Ovary (tissue), 7 donors: ENCODE measurements at regions not wholly inside any gene's neighbourhood (a gene's known extent, or its start where the extent isn't known, plus 50 kb on each side); places are given as distances from the start of the nearest gene placed in this dataset.

Experiments
- DNase-seq, 5 donors: peaks; one replicate each; pipeline ENCODE4 v3.0.0-alpha.2; 2019 to 2020
- H3K27ac ChIP-seq, 2 donors: fragments of 200-600 bp; one replicate each; pipeline versions ENCODE4 v1.5.1 to v1.8.0; 2019 to 2022
- H3K27me3 ChIP-seq: fragments of 200-600 bp; one replicate; pipeline ENCODE4 v1.8.0; 2022
- H3K36me3 ChIP-seq: fragments of 200-600 bp; sonication (generic); one replicate; pipeline ENCODE4 v1.5.1; 2019
- H3K4me1 ChIP-seq: one replicate; pipeline ENCODE4 v1.8.1; 2013; ENCODE audit warnings: mild to moderate bottlenecking, moderate library complexity; ENCODE audit not compliant: insufficient read depth
- H3K4me3 ChIP-seq: fragments of 200-600 bp; sonication (generic); one replicate; pipeline ENCODE4 v1.5.1; 2017
- H3K9me3 ChIP-seq, 2 donors: fragments of 200-600 bp in 1 of 2; sonication (generic) in 1 of 2; one replicate each; pipeline versions ENCODE4 v1.5.1 to v1.8.1; 2013 to 2019; ENCODE audit warnings: mild to moderate bottlenecking in 1 of 2, moderate library complexity in 1 of 2
- CTCF ChIP-seq, 3 donors: fragments of 450-650 bp in 2 of 3; fragments of 200-600 bp in 1 of 3; IDR thresholded peaks; one replicate each; pipeline versions ENCODE4 v1.5.1 to v1.8.0; 2016 to 2022; ENCODE audit warnings: antibody characterized with exemption in 3 of 3, mild to moderate bottlenecking in 1 of 3
- EP300 ChIP-seq: sonication (generic); formaldehyde crosslinking; IDR thresholded peaks from one replicate; pipeline ENCODE4 v1.6.1; 2017; ENCODE audit warnings: antibody characterized with exemption
- POLR2A ChIP-seq: fragments of 450-650 bp; IDR thresholded peaks from one replicate; pipeline ENCODE4 v1.6.1; 2017; ENCODE audit warnings: antibody characterized with exemption, mild to moderate bottlenecking, moderate library complexity
- WGBS, 3 donors: extraction: QIAGEN DNeasy Blood & Tissue Kit in 1 of 3; methylation state at CpG; one replicate each; pipeline versions ENCODE4 v1.1.5 to v1.1.7; 2013 to 2017; 5-methylcytosine and 5-hydroxymethylcytosine counted together
- intact Hi-C, 4 donors: fragments of 100-400 bp; cut with DNase I; formaldehyde crosslinking; loops; one replicate each; pipeline versions ENCODE4 v1.11.0 to v1.15.1; 2022 to 2023
- donor health status: DM: no; HTN: no; CAD: no; lungs with moderate emphysema.
- donor health status: DM: no; HTN: no; CAD: no.
- donor health status: Bipolar disorder and iron deficiency.
- donor health status: DM: no; HTN: no; CAD: no.
- donor health status: DM: yes; HTN: yes; CAD: no.

- Histone ChIP-seq H3K27me3 (no peaks in the 10 kb centered on the region), H3K4me3 (no peak overlapping the region), H3K9me3 (no peaks in the 10 kb centered on the region), H3K27ac (no peak overlapping the region), H3K36me3 (no peaks in the 10 kb centered on the region), H3K4me1 (no peaks in the 10 kb centered on the region)
- intact Hi-C loops = no loop called here
- no peak for DNase-seq
- no peak for TF ChIP-seq CTCF (IDR thresholded peaks at IDR 0.05)
- TF ChIP-seq EP300 = no peak
- no peak for TF ChIP-seq POLR2A
- 94 to 98% (median 96%) methylated on average over 1 of the region's 1 CpG for WGBS, 3 donors
Measured at GRCh38 chr5:90117005-90117404, 292.6 kb downstream of the CETN3 start.

- no peak for TF ChIP-seq EP300
- TF ChIP-seq CTCF (IDR thresholded peaks at IDR 0.05) = no peak
- no peak for TF ChIP-seq POLR2A
- no peaks in the 10 kb centered on the region for H3K9me3 ChIP-seq
- no peaks in the 10 kb centered on the region for H3K4me1 ChIP-seq
- no peak overlapping the region for H3K4me3 ChIP-seq
- intact Hi-C loops = no loop called here
- H3K36me3 ChIP-seq = no peaks in the 10 kb centered on the region
- DNase-seq = no peak
- H3K27ac ChIP-seq = no peak overlapping the region
- H3K27me3 ChIP-seq = no peaks in the 10 kb centered on the region
- WGBS, 3 donors = 35 to 75% (median 72%) methylated on average over 1 of the region's 1 CpG
Measured at GRCh38 chr5:90113108-90113507, 296.4 kb downstream of the CETN3 start.

GRCh38 chr5:90112033-90112692 lies 297.4 kb downstream of the CETN3 start:
- Histone ChIP-seq H3K4me3 (no peak overlapping the region), H3K27ac (no peak overlapping the region), H3K4me1 (no peaks in the 10 kb centered on the region), H3K9me3 (no peaks in the 10 kb centered on the region), H3K27me3 (no peaks in the 10 kb centered on the region), H3K36me3 (no peaks in the 10 kb centered on the region)
- 38 to 52% (median 51%) methylated on average over 2 of the region's 2 CpGs for WGBS, 3 donors
- TF ChIP-seq CTCF (IDR thresholded peaks at IDR 0.05) (no peak), EP300 (no peak), POLR2A (no peak)
- intact Hi-C loops = no loop called here
- no peak for DNase-seq

- TF ChIP-seq EP300 = no peak
- TF ChIP-seq POLR2A = no peak
- no peak for TF ChIP-seq CTCF (IDR thresholded peaks at IDR 0.05)
- H3K4me1 ChIP-seq = no peaks in the 10 kb centered on the region
- 12 to 16% (median 14%) methylated on average over 10 of the region's 10 CpGs for WGBS, 3 donors
- no peak for DNase-seq
- no peaks in the 10 kb centered on the region for H3K9me3 ChIP-seq
- no peak overlapping the region for H3K27ac ChIP-seq
- intact Hi-C loops = no loop called here
- no peaks in the 10 kb centered on the region for H3K27me3 ChIP-seq
- H3K4me3 ChIP-seq = no peak overlapping the region
- H3K36me3 ChIP-seq = no peaks in the 10 kb centered on the region
Measured at GRCh38 chr5:90111364-90112032, 298.1 kb downstream of the CETN3 start.
